CD4-positive, alpha-beta T cell treated with Interleukin-1 beta for 1 hour (primary cell): ENCODE measurements at regions not wholly inside any gene's neighbourhood (a gene's known extent, or its start where the extent isn't known, plus 50 kb on each side); places are given as distances from the start of the nearest gene placed in this dataset.

Source experiments
- DNase-seq, 2 donors: peaks; one replicate each; pipeline ENCODE4 v3.0.0-alpha.2; 2020 to 2022

- no peak for DNase-seq
Observed at GRCh38 chr10:9613338-9614075, 1404.2 kb upstream of the CELF2 start.

GRCh38 chr10:9615189-9615588, 1402.5 kb upstream of the CELF2 start:
- DNase-seq = no peak

- DNase-seq = no peak
Observed at GRCh38 chr10:9621216-9621615, 1396.5 kb upstream of the CELF2 start.

DNA sequence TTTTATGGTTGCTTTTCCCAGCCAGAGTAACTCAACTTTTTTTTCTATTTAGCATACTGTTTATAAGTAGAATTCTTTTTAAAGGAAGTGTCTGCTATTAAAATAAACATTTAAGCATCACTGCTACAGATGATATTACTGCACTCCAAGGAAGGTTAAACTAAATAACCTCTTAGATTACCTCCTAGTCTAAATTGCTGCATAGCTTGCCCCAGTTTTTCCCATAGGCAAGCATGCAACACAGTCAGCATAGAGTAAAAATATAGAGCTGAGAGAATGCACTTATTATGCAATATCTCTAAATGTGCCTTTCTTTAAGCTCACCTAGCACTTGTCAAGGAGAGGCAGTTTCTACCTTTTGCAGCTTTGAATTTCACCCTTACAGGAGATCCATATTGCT, 1392.4 kb upstream of the CELF2 start:
- DNase-seq = no peak

DNA sequence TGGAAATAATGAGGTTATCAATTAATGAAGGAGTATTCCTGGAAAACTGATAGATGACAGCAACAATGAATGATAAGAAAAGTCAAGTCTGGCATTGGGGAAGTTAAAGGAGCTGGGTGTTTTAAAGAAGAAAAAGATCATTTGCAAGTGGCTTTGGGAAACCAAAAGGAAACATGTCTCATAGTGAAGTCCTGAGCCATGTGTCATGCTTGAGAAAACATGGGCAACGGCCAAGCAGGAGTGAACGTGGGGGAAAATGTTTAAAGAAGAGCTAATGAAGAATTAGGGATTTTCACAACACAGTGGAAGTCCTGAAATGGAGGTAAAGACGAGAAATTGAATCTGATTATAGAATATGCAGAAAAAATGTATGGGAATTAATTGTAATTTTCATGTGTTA, 1383.2 kb upstream of the CELF2 start:
- DNase-seq = no peak

DNA sequence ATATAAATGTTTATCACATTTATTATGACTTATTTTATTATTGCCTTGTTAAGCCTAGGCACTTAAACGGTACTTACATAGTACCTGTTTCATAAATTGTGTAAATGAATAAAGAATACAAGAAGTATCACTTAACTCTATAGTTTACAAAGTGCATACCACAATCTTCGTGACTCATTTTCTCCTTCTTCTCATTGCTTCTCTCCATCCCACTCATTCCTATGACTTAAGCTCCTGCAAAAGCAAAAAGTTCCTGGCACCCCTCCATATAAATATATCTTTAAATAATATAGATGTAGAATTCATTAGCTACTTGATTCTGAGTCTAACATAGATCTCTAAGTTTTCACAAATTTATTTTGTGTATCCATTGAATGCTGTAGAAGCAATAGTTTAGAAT, 1382.0 kb upstream of the CELF2 start:
- no peak for DNase-seq

DNA sequence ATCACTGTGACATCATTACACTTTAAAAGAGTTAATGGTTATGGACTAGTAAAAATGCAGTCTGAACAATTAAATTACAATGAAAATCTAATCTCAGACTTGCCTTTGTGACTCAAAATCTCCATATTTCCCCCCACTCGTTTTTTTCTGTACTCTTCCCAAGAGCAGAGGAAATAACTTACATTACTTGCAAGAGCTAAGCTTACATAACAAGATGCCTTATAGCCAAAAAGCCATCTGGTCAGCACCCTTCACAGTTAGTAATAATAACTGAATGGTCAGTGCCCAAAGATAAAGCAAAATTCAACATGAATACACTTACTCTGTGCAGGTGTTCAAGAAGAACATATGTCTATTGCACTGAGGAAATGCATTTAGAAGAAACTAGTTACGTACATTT, 1381.5 kb upstream of the CELF2 start:
- no peak for DNase-seq

DNA sequence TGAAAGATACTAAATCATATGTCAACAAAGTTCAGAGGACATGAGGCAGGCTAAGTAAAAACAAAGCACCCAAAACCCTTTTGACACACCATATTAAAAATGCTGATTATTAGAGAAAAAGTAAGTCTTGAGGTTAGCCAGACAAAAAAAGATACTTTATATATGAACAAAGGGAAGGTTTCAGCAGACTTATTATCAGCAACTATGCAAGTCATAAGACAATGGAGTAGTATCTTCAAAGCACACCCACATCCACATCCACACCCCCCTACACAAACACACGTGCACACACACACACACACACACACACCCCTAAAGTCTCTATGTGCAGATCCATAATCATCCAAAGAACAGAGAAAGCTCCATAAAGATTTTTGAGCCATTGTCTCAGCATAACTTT, 1373.9 kb upstream of the CELF2 start:
- no peak for DNase-seq

DNA sequence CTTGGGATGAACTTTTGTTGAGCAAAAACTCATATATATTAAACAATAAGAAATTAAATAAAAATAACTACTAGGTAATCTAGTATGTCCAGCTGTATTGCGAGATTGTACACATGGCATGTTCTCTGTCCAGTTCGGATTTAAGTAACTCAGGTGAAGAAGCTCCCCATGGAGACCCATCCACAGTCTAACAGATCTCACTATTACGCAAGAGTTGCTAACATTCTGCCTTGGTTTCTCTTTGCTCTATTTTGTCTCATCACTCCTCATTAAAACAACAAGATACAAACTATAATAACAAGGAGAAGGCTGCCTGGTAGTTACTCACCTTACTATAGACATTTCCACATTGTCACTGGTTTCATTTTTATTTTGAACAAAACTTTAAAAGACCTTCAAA, 1372.3 kb upstream of the CELF2 start:
- DNase-seq = no peak

DNA sequence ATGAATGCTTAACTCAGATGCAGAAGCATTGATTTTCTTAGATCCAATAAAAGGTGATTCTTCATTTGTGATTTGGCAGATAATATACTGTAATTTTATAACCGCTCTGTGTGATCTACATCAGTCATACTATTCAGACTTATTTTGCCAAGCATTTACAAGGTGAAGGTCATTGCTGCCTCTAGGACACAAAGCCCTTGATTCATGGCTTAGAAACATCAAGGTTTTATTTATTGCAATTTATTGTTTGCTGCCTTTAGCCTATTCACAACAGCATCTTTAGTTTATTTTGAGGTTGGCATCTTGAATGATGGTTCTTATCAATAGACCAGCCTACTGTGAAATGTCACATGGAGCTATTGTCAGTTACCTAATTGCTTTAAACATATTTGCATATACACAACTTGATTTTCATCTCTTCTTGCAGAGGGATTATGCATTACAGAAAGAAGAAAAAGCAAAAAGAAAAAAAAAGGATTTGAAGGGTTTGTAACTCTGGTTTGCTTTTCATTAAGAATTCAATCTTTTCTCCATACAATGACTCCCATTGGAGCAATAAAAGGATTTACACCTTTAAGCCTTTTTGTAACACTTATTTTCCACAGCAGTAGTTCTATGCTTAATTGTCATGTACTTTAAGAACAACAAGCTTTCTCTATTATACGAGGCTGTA, 1371.6 kb upstream of the CELF2 start:
- no peak for DNase-seq

GRCh38 chr10:9654261-9654660, 1363.4 kb upstream of the CELF2 start:
- no peak for DNase-seq

DNA sequence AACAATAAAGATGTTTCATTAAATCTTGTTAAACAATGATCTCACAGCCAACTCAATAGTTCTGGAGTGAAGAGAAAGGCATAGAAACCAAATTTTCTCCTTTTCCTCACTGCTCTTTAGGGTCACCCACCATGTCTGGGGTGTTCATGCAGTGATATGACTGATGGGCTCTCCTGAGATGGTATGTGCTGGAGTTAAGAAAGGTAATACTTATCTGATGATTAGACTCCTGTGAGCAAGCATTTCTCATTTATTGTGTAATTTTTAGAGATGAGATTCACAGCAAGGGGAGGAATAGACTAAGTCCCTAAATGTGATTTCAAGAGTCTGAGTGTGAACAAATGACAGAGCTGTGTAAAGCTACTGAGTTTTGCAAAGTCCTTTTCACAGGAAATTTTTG, 1361.3 kb upstream of the CELF2 start:
- DNase-seq = no peak

GRCh38 chr10:9656996-9657395, 1360.7 kb upstream of the CELF2 start:
- no peak for DNase-seq

DNA sequence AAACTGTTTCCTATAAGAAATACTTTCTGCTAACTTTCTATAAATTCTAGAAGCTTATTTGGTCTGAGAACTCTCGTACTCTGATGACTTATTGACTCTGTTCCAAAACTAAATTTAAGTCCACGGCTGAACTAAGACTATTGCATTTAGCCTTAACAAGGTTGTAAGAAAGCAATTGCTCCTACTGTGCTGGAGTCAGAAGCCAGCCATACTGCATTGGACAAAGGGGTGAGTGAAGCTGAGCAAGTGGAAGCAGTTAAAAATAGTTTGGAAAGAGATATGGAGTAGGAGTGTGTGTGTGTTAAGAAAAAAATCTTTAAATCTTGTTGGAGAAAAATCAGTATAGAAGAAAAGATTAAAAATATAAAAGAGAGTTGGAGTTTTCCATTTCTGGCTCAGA, 1360.1 kb upstream of the CELF2 start:
- no peak for DNase-seq

- no peak for DNase-seq
Observed at GRCh38 chr10:9668411-9668810, 1349.3 kb upstream of the CELF2 start.

- DNase-seq = no peak
Observed at GRCh38 chr10:9670911-9671310, 1346.8 kb upstream of the CELF2 start.

- DNase-seq = no peak
Observed at GRCh38 chr10:9681655-9682054, 1336.0 kb upstream of the CELF2 start.

DNA sequence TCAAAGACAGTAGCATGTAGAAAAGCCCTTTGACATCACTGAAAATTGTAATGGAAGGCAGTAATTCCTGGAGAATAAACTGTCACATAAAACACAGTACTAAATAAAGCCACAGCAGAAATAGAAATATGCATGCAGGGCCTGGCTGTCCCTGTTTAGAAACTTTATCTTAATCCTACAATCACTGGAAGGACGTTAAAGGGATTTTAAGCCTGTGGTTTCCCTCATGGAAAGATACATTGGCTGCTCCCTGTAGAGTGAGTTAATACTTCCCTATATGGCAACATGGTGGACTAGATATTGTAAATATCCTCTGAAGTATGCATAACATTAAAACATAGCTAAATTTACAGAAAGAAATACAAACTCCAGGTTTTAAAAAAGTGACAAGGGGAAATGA, 1334.9 kb upstream of the CELF2 start:
- DNase-seq = no peak

DNA sequence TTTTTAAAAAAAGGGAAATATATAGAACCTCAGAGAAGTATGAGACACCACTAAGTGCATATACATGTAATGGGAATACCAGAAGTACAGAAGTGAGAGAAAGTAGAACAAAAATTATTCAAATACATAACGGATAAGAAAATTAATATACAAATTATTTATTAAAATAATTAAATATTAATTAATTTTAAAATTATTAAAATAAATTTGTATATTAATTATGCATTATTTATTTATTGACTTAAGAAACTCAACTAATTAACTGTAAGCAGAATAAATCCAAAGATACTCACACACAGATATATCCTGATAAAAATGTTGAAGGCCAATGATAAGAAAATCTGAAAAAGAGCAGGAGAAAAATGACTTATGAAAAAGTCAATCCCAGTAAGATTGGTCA, 1333.5 kb upstream of the CELF2 start:
- DNase-seq = no peak

DNA sequence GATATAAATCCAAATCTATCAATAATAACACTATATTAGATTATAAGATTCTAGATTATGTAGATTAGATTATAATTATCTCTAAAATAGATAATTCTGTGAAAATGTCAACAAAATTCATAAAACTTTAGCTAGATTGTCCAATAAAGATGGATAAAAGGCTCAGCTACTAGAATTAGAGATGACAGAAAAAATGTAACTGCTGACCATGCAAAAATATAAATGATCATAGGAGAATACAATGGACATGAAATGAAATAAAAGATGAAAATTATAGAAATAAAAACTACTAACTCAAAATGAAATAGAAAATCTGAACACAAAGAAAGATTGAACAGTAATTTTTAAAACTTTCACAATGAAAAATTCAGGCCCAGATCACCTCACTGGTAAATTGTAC, 1332.1 kb upstream of the CELF2 start:
- no peak for DNase-seq

DNA sequence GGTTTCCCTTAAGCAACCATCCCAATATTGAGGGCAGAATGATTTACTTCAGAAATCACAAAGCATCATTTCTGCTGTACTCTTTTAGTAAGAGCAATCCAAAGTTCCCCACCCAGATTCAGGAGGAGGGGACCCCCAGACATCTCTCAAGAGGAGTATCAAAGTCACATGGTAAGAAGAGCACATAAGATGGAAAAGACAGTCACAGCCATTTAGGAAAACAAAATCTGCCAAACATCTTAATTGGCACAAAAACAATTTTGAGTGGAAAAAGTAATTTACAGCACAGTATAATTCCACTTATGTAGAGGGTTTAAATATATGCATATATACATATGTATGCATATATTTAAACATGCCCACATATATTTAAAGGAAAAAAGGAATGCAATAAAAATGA, 1329.0 kb upstream of the CELF2 start:
- no peak for DNase-seq

DNA sequence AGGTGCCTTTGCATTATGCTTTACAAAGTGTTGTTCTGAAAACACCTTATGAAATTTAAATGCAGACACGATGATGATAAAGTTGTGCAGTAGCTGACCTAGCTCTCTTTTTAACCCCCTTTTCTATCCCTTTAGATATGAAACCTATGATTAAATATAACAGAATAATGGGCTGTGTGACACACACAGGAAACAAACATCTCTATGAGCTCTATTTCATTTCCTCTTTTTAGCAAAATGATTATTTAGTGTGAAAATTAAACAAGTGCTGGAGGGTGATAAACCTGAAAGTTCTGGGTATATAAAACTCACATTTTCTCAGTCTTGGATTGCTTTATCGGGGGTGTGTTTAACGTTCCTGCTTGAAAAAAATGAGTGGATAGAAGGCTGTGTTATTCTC, 1310.5 kb upstream of the CELF2 start:
- no peak for DNase-seq

DNA sequence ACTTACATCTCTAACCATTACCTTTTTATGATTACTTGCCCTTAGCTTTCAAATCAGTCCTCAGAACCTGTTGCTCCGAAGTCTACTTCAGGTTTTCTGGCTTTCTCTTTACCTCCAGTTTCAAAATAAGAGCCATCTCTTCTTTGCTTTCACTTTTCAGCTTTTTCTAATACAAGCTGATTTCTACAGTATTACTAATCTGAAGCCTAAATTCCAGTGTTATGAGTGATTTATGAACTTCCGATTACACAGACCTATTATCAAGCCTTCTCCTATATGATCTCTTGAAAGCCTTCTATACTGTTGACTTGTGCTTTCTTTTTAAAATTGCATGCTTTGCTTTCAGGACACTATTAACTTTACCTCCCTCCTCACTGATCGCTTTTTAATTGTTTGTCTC, 1307.8 kb upstream of the CELF2 start:
- no peak for DNase-seq

DNA sequence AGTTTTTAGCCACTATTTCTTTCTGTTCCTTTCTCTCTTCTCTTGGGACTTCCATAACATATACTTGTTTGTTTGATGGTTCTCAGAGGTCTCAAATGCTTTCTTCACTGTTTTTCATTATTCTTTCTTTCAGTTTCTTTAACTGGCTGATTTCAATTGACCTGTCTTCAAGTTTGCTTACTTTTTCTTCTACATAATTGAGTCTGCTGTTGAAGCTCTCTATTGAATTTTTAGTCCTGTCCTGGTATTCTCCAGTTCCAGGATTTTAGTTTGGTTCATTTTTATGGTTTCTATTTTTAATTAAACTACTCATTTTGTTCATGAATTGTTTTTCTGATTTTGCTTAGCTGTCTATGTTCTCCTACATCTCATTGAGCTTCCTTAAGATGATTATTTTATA, 1305.3 kb upstream of the CELF2 start:
- no peak for DNase-seq

GRCh38 chr10:9719246-9719645, 1298.4 kb upstream of the CELF2 start:
- DNase-seq = no peak
